SK-N-SH treated with all-trans-retinoic acid at 6 μM for 48 hours (cell line): ENCODE measurements at regions not wholly inside any gene's neighbourhood (a gene's known extent, or its start where the extent isn't known, plus 50 kb on each side); places are given as distances from the start of the nearest gene placed in this dataset.

Experiments
- ATAC-seq: fragments of 200-7000 bp; cut with Tn5 transposase; 3 replicates; pipeline ENCODE4 v1.9.1; 2020; ENCODE audit warnings: mild to moderate bottlenecking, moderate library complexity
- ARNTL ChIP-seq: fragments of 450-650 bp; formaldehyde crosslinking; IDR thresholded peaks from 2 replicates; pipeline ENCODE4 v1.5.0; 2020; ENCODE audit warnings: low read depth, mild to moderate bottlenecking, moderate library complexity, borderline replicate concordance
- BACH2 ChIP-seq: fragments of 250-450 bp; sonication (Bioruptor Pico); IDR thresholded peaks from 2 replicates; pipeline ENCODE4 v1.9.0; 2021; ENCODE audit warnings: mild to moderate bottlenecking, borderline replicate concordance
- ESRRG ChIP-seq: fragments of 250-450 bp; sonication (Bioruptor Pico); IDR thresholded peaks from 2 replicates; pipeline ENCODE4 v1.6.1; 2021; ENCODE audit warnings: mild to moderate bottlenecking
- GLIS3 ChIP-seq: fragments of 250-450 bp; sonication (Bioruptor Pico); IDR thresholded peaks from 2 replicates; pipeline ENCODE4 v1.5.0; 2020; ENCODE audit warnings: mild to moderate bottlenecking, moderate library complexity
- ISL1 ChIP-seq: fragments of 250-450 bp; sonication (Bioruptor Pico); IDR thresholded peaks from 2 replicates; pipeline ENCODE4 v2.1.2; 2022; ENCODE audit warnings: mild to moderate bottlenecking, moderate library complexity
- OSR1 ChIP-seq: fragments of 250-450 bp; sonication (Bioruptor Pico); IDR thresholded peaks from 2 replicates; pipeline ENCODE4 v1.8.0; 2022; ENCODE audit warnings: moderate library complexity, mild to moderate bottlenecking, inconsistent platforms
- POU6F1 ChIP-seq: fragments of 250-450 bp; sonication (Bioruptor Pico); IDR thresholded peaks from 2 replicates; pipeline ENCODE4 v1.8.0; 2021; ENCODE audit warnings: low read depth, mild to moderate bottlenecking, moderate library complexity, borderline replicate concordance
- PPARA ChIP-seq: fragments of 250-450 bp; sonication (Bioruptor Pico); IDR thresholded peaks from 2 replicates; pipeline ENCODE4 v1.5.0; 2020; ENCODE audit warnings: mild to moderate bottlenecking, borderline replicate concordance
- RARB ChIP-seq: fragments of 250-450 bp; sonication (Bioruptor Pico); IDR thresholded peaks from 2 replicates; pipeline ENCODE4 v1.8.0; 2021; ENCODE audit warnings: mild to moderate bottlenecking, moderate library complexity
- SNAI2 ChIP-seq: fragments of 250-450 bp; sonication (Bioruptor Pico); IDR thresholded peaks from 2 replicates; pipeline ENCODE4 v1.5.0; 2020; ENCODE audit warnings: mild to moderate bottlenecking, moderate library complexity
- TCF4 ChIP-seq: fragments of 250-450 bp; sonication (Bioruptor Pico); IDR thresholded peaks from 2 replicates; pipeline ENCODE4 v1.8.0; 2021; ENCODE audit warnings: mild to moderate bottlenecking, moderate library complexity, borderline replicate concordance
- TOX ChIP-seq: fragments of 250-450 bp; sonication (Bioruptor Pico); IDR thresholded peaks from 2 replicates; pipeline ENCODE4 v1.8.0; 2021; ENCODE audit warnings: mild to moderate bottlenecking, moderate library complexity, borderline replicate concordance
- ZC3H10 ChIP-seq: fragments of 250-450 bp; sonication (Bioruptor Pico); IDR thresholded peaks from 2 replicates; pipeline ENCODE4 v1.5.1; 2021; ENCODE audit warnings: mild to moderate bottlenecking, moderate library complexity
- ZFP3 ChIP-seq: fragments of 250-450 bp; sonication (Bioruptor Pico); IDR thresholded peaks from 2 replicates; pipeline ENCODE4 v1.5.0; 2020; ENCODE audit warnings: mild to moderate bottlenecking, moderate library complexity
- ZFP30 ChIP-seq: fragments of 450-650 bp; formaldehyde crosslinking; IDR thresholded peaks from 2 replicates; pipeline ENCODE4 v1.5.0; 2022; ENCODE audit warnings: mild to moderate bottlenecking, moderate library complexity
- ZNF70 ChIP-seq: fragments of 450-650 bp; formaldehyde crosslinking; IDR thresholded peaks from 2 replicates; pipeline ENCODE4 v1.5.0; 2020; ENCODE audit warnings: mild to moderate bottlenecking, moderate library complexity
- ZNF8 ChIP-seq: fragments of 450-650 bp; formaldehyde crosslinking; IDR thresholded peaks from 2 replicates; pipeline ENCODE4 v1.5.0; 2020; ENCODE audit warnings: mild to moderate bottlenecking, moderate library complexity
- TF ChIP-seq, protein P1 (sequence below): fragments of 250-450 bp; sonication (Bioruptor Pico); IDR thresholded peaks from 2 replicates; pipeline ENCODE4 v1.8.0; 2020; ENCODE audit warnings: mild to moderate bottlenecking, moderate library complexity, borderline replicate concordance
- TF ChIP-seq, protein P2 (sequence below): fragments of 250-450 bp; sonication (Bioruptor Pico); IDR thresholded peaks from 2 replicates; pipeline ENCODE4 v1.5.0; 2020; ENCODE audit warnings: mild to moderate bottlenecking, moderate library complexity
- TF ChIP-seq, protein P3 (sequence below): fragments of 250-450 bp; sonication (Bioruptor Pico); IDR thresholded peaks from 2 replicates; pipeline ENCODE4 v1.5.1; 2021; ENCODE audit warnings: mild to moderate bottlenecking, moderate library complexity

GRCh38 chr16:8109510-8110369 lies 480.6 kb downstream of the TMEM114 start:
- ATAC-seq = no peak
- TF ChIP-seq OSR1 (CRISPR knock-in tag) (no peak), TOX (CRISPR knock-in tag) (no peak), SNAI2 (no peak), RARB (no peak), ZC3H10 (no peak), BACH2 (no peak), ISL1 (CRISPR knock-in tag) (no peak), ZFP30 (CRISPR knock-in tag) (no peak), GLIS3 (CRISPR knock-in tag) (no peak), TCF4 (no peak), ZNF8 (CRISPR knock-in tag) (no peak), ZFP3 (CRISPR knock-in tag) (no peak), ESRRG (CRISPR knock-in tag) (no peak), PPARA (CRISPR knock-in tag) (no peak), ARNTL (CRISPR knock-in tag) (no peak)
- TF ChIP-seq, protein P1, sequence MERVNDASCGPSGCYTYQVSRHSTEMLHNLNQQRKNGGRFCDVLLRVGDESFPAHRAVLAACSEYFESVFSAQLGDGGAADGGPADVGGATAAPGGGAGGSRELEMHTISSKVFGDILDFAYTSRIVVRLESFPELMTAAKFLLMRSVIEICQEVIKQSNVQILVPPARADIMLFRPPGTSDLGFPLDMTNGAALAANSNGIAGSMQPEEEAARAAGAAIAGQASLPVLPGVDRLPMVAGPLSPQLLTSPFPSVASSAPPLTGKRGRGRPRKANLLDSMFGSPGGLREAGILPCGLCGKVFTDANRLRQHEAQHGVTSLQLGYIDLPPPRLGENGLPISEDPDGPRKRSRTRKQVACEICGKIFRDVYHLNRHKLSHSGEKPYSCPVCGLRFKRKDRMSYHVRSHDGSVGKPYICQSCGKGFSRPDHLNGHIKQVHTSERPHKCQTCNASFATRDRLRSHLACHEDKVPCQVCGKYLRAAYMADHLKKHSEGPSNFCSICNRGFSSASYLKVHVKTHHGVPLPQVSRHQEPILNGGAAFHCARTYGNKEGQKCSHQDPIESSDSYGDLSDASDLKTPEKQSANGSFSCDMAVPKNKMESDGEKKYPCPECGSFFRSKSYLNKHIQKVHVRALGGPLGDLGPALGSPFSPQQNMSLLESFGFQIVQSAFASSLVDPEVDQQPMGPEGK (CRISPR knock-in tag) = no peak
- TF ChIP-seq, protein P2, sequence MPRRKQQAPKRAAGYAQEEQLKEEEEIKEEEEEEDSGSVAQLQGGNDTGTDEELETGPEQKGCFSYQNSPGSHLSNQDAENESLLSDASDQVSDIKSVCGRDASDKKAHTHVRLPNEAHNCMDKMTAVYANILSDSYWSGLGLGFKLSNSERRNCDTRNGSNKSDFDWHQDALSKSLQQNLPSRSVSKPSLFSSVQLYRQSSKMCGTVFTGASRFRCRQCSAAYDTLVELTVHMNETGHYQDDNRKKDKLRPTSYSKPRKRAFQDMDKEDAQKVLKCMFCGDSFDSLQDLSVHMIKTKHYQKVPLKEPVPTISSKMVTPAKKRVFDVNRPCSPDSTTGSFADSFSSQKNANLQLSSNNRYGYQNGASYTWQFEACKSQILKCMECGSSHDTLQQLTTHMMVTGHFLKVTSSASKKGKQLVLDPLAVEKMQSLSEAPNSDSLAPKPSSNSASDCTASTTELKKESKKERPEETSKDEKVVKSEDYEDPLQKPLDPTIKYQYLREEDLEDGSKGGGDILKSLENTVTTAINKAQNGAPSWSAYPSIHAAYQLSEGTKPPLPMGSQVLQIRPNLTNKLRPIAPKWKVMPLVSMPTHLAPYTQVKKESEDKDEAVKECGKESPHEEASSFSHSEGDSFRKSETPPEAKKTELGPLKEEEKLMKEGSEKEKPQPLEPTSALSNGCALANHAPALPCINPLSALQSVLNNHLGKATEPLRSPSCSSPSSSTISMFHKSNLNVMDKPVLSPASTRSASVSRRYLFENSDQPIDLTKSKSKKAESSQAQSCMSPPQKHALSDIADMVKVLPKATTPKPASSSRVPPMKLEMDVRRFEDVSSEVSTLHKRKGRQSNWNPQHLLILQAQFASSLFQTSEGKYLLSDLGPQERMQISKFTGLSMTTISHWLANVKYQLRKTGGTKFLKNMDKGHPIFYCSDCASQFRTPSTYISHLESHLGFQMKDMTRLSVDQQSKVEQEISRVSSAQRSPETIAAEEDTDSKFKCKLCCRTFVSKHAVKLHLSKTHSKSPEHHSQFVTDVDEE = no peak
- TF ChIP-seq, protein P3, sequence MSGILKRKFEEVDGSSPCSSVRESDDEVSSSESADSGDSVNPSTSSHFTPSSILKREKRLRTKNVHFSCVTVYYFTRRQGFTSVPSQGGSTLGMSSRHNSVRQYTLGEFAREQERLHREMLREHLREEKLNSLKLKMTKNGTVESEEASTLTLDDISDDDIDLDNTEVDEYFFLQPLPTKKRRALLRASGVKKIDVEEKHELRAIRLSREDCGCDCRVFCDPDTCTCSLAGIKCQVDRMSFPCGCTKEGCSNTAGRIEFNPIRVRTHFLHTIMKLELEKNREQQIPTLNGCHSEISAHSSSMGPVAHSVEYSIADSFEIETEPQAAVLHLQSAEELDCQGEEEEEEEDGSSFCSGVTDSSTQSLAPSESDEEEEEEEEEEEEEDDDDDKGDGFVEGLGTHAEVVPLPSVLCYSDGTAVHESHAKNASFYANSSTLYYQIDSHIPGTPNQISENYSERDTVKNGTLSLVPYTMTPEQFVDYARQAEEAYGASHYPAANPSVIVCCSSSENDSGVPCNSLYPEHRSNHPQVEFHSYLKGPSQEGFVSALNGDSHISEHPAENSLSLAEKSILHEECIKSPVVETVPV (CRISPR knock-in tag) = no peak

GRCh38 chr16:8108991-8109509 lies 481.3 kb downstream of the TMEM114 start:
- no peak for ATAC-seq
- no peak for TF ChIP-seq ZNF70 (CRISPR knock-in tag)
- TF ChIP-seq, protein P3 (CRISPR knock-in tag) = no peak
- TF ChIP-seq, all 23 proteins: peak for 0

GRCh38 chr16:8107296-8107695 lies 483.0 kb downstream of the TMEM114 start:
- no peak for ATAC-seq
- TF ChIP-seq ZFP3 (CRISPR knock-in tag) (no peak), BACH2 (no peak), ZNF8 (CRISPR knock-in tag) (no peak), OSR1 (CRISPR knock-in tag) (no peak), POU6F1 (no peak), SNAI2 (no peak), GLIS3 (CRISPR knock-in tag) (no peak), ESRRG (CRISPR knock-in tag) (no peak)
- TF ChIP-seq, protein P1 (CRISPR knock-in tag) = no peak
